Esophagus muscularis mucosa (tissue), 3 donors: ENCODE measurements at regions not wholly inside any gene's neighbourhood (a gene's known extent, or its start where the extent isn't known, plus 50 kb on each side); places are given as distances from the start of the nearest gene placed in this dataset.

ENCODE experiments used
- CTCF ChIP-seq, 3 experiments: fragments of 200-600 bp in 2 of 3; fragments of 450-650 bp in 1 of 3; sonication (generic) in 2 of 3; IDR thresholded peaks; one replicate each; pipeline ENCODE4 v1.5.1; 2017 to 2019; ENCODE audit warnings: antibody characterized with exemption in 3 of 3, mild to moderate bottlenecking in 2 of 3, moderate library complexity in 1 of 3
- EP300 ChIP-seq: sonication (generic); formaldehyde crosslinking; IDR thresholded peaks from one replicate; pipeline ENCODE4 v1.6.1; 2017; ENCODE audit warnings: antibody characterized with exemption

- TF ChIP-seq EP300 (no peak), CTCF (IDR thresholded peaks at IDR 0.05) (no peak)
Measured at GRCh38 chr9:79046401-79046800, 525.4 kb upstream of the TLE4 start.
